ENCODE measurements at regions not wholly inside any gene's neighbourhood (a gene's known extent, or its start where the extent isn't known, plus 50 kb on each side); places are given as distances from the start of the nearest gene placed in this dataset.

- DNase-seq (peak in 3 of 5 donors; percentile 28 to 69 (median 65)), FAIRE-seq (no peak)
- Histone ChIP-seq H3K9me3 (ENCODE audit: control insufficient read depth in 2 of 3, insufficient read depth in 1 of 3, low read length in 3 of 3) (no peaks in the 10 kb centered on the region), H3K27ac (ENCODE audit: low read depth in 2 of 2, low read length in 2 of 2) (no peak overlapping the region), H3K9ac (ENCODE audit: low read length in 3 of 3) (no peak overlapping the region), H3K4me3 (ENCODE audit: low read length in 3 of 3) (no peak overlapping the region), H3K4me1 (ENCODE audit: control insufficient read depth in 2 of 3, insufficient read depth in 2 of 3, low read depth in 1 of 3, low read length in 3 of 3) (no peaks in the 10 kb centered on the region), H3K36me3 (ENCODE audit: control insufficient read depth in 2 of 3, insufficient read depth in 3 of 3, low read length in 3 of 3) (no peaks in the 10 kb centered on the region), H3K27me3 (ENCODE audit: control insufficient read depth, insufficient read depth, low read length) (no peaks in the 10 kb centered on the region)
- no peak for TF ChIP-seq CTCF (IDR thresholded peaks at IDR 0.05; ENCODE audit: borderline replicate concordance, extremely low read depth, insufficient read depth)
- intact Hi-C loops (cut with DNase I), result no loop called here
Measured at GRCh38 chr6:168919470-168920179, 334.0 kb downstream of the THBS2 start.

GRCh38 chr6:168916576-168917211 lies 337.0 kb downstream of the THBS2 start:
- Histone ChIP-seq H3K27me3 (ENCODE audit: control insufficient read depth, insufficient read depth, low read length) (no peaks in the 10 kb centered on the region), H3K36me3 (ENCODE audit: control insufficient read depth in 2 of 3, insufficient read depth in 3 of 3, low read length in 3 of 3) (no peaks in the 10 kb centered on the region), H3K27ac (ENCODE audit: low read depth in 2 of 2, low read length in 2 of 2) (no peak overlapping the region), H3K9me3 (ENCODE audit: control insufficient read depth in 2 of 3, insufficient read depth in 1 of 3, low read length in 3 of 3) (no peaks in the 10 kb centered on the region), H3K4me3 (ENCODE audit: low read length in 3 of 3) (no peak overlapping the region), H3K9ac (ENCODE audit: low read length in 3 of 3) (no peak overlapping the region), H3K4me1 (ENCODE audit: control insufficient read depth in 2 of 3, insufficient read depth in 2 of 3, low read depth in 1 of 3, low read length in 3 of 3) (no peaks in the 10 kb centered on the region)
- no peak for TF ChIP-seq CTCF (IDR thresholded peaks at IDR 0.05; ENCODE audit: borderline replicate concordance, extremely low read depth, insufficient read depth)
- FAIRE-seq (no peak), DNase-seq (peak in 1 of 5 donors; percentile 20)
- intact Hi-C loops (cut with DNase I), result no loop called here

- intact Hi-C loops (cut with DNase I), result no loop called here
- FAIRE-seq, result no peak
- no peak for TF ChIP-seq CTCF (IDR thresholded peaks at IDR 0.05; ENCODE audit: borderline replicate concordance, extremely low read depth, insufficient read depth)
- Histone ChIP-seq H3K4me1 (ENCODE audit: control insufficient read depth in 2 of 3, insufficient read depth in 2 of 3, low read depth in 1 of 3, low read length in 3 of 3) (no peaks in the 10 kb centered on the region), H3K27me3 (ENCODE audit: control insufficient read depth, insufficient read depth, low read length) (no peaks in the 10 kb centered on the region), H3K4me3 (ENCODE audit: low read length in 3 of 3) (no peak overlapping the region), H3K9ac (ENCODE audit: low read length in 3 of 3) (no peak overlapping the region), H3K9me3 (ENCODE audit: control insufficient read depth in 2 of 3, insufficient read depth in 1 of 3, low read length in 3 of 3) (no peaks in the 10 kb centered on the region), H3K27ac (ENCODE audit: low read depth in 2 of 2, low read length in 2 of 2) (no peak overlapping the region), H3K36me3 (ENCODE audit: control insufficient read depth in 2 of 3, insufficient read depth in 3 of 3, low read length in 3 of 3) (no peaks in the 10 kb centered on the region)
- peak in 1 of 5 donors; percentile 5 for DNase-seq
Measured at GRCh38 chr6:168915855-168916254, 337.8 kb downstream of the THBS2 start.
